Lower leg skin (tissue), 4 donors: ENCODE measurements at regions not wholly inside any gene's neighbourhood (a gene's known extent, or its start where the extent isn't known, plus 50 kb on each side); places are given as distances from the start of the nearest gene placed in this dataset.
"Not testable (repeated sequence)": the region's sequence is repeated elsewhere in the genome, so short reads cannot be mapped to it uniquely, and the experiment has no call there.

Experiments
- DNase-seq, 2 donors: peaks; one replicate each; pipeline ENCODE4 v3.0.0-alpha.2; 2019; ENCODE audit warnings: low spot score in 2 of 2
- H3K4me3 ChIP-seq: fragments of 200-600 bp; sonication (generic); 2 replicates; pipeline ENCODE4 v1.5.1; 2017; ENCODE audit warnings: mild to moderate bottlenecking, low read depth; ENCODE audit not compliant: poor library complexity, severe bottlenecking
- CTCF ChIP-seq, 3 donors: fragments of 450-650 bp; IDR thresholded peaks; one replicate each; pipeline ENCODE4 v1.5.1; 2016; ENCODE audit warnings: antibody characterized with exemption in 3 of 3, mild to moderate bottlenecking in 3 of 3, moderate library complexity in 2 of 3
- POLR2A ChIP-seq, 2 donors: fragments of 450-650 bp; IDR thresholded peaks; one replicate each; pipeline ENCODE4 v1.6.1; 2016 to 2017; ENCODE audit warnings: antibody characterized with exemption in 2 of 2, mild to moderate bottlenecking in 1 of 2, moderate library complexity in 1 of 2
- WGBS, 2 donors: methylation state at CpG; one replicate each; pipeline ENCODE4 v1.1.5; 2018; 5-methylcytosine and 5-hydroxymethylcytosine counted together
- intact Hi-C: fragments of 100-400 bp; cut with DNase I; formaldehyde crosslinking; loops from one replicate; pipeline ENCODE4 v1.15.0; 2023; ENCODE audit warnings: low total_unique reads

DNA sequence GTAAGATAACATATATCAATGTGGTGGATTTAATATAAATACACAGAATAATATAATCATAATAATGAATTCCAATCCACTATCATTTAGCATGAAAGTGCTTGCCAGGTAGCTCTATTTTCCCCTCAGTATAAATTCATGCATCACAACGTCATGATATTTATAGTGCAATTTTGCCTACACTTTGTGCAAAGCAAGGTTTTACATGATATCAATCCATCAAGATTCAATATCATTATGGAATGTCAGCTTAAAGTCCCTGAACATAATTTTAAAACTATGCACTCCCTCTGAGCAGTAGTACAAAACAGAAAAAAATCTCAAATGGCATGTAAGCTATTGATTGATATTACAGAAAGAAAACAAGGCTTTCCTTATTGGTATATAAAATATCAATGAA is 962.2 kb upstream of the PCDH20 start:
- 26 to 38% methylated on average over 1 of the region's 1 CpG for WGBS, 2 donors
- H3K4me3 ChIP-seq, result no peak overlapping the region
- DNase-seq, result no peak

GRCh38 chr13:62375653-62376052 is 960.0 kb upstream of the PCDH20 start:
- TF ChIP-seq POLR2A (IDR thresholded peaks at IDR 0.05), result no peak
- no peak for TF ChIP-seq CTCF (IDR thresholded peaks at IDR 0.05)
- no peak for DNase-seq
- WGBS, 2 donors, result 77 to 80% methylated on average over 2 of the region's 2 CpGs
- no peak overlapping the region for H3K4me3 ChIP-seq
- intact Hi-C loops, result no loop called here

More for the DNA sequence above, 962.2 kb upstream of the PCDH20 start:
- intact Hi-C loops, result no loop called here
- TF ChIP-seq POLR2A (IDR thresholded peaks at IDR 0.05) (no peak), CTCF (IDR thresholded peaks at IDR 0.05) (no peak)

GRCh38 chr13:62371737-62372136 is 956.1 kb upstream of the PCDH20 start:
- intact Hi-C loops, result no loop called here
- no peak overlapping the region for H3K4me3 ChIP-seq
- no peak for TF ChIP-seq POLR2A (IDR thresholded peaks at IDR 0.05)
- TF ChIP-seq CTCF (IDR thresholded peaks at IDR 0.05), result no peak
- WGBS, 2 donors, result 87 to 92% methylated on average over 2 of the region's 2 CpGs
- no peak for DNase-seq

GRCh38 chr13:62367971-62368370 is 952.3 kb upstream of the PCDH20 start:
- H3K4me3 ChIP-seq, DNase-seq, intact Hi-C loops: not testable (repeated sequence)
- WGBS, 2 donors, result 89 to 92% methylated on average over 3 of the region's 3 CpGs

- no peak for TF ChIP-seq CTCF (IDR thresholded peaks at IDR 0.05)
- no peak for TF ChIP-seq POLR2A (IDR thresholded peaks at IDR 0.05)
- H3K4me3 ChIP-seq, result no peak overlapping the region
- DNase-seq, result no peak
- intact Hi-C loops, result no loop called here
These were observed 945.0 kb upstream of the PCDH20 start for GRCh38 chr13:62360609-62361008.

GRCh38 chr13:62358646-62358932 is 942.9 kb upstream of the PCDH20 start:
- no peak overlapping the region for H3K4me3 ChIP-seq
- intact Hi-C loops, result no loop called here
- TF ChIP-seq POLR2A (IDR thresholded peaks at IDR 0.05) (no peak), CTCF (IDR thresholded peaks at IDR 0.05) (no peak)
- DNase-seq, result no peak
